ENCODE measurements at regions not wholly inside any gene's neighbourhood (a gene's known extent, or its start where the extent isn't known, plus 50 kb on each side); places are given as distances from the start of the nearest gene placed in this dataset.

GRCh38 chr21:35268261-35268660 is 219.2 kb upstream of the RUNX1 start:
- TF ChIP-seq GATA2 (IDR thresholded peaks at IDR 0.05; ENCODE audit: low read depth, low read length) (no peak), GATA3 (IDR thresholded peaks at IDR 0.05; ENCODE audit: low read depth, low read length) (no peak)

All from SH-SY5Y (cell line).